ENCODE measurements at regions not wholly inside any gene's neighbourhood (a gene's known extent, or its start where the extent isn't known, plus 50 kb on each side); places are given as distances from the start of the nearest gene placed in this dataset.

DNA sequence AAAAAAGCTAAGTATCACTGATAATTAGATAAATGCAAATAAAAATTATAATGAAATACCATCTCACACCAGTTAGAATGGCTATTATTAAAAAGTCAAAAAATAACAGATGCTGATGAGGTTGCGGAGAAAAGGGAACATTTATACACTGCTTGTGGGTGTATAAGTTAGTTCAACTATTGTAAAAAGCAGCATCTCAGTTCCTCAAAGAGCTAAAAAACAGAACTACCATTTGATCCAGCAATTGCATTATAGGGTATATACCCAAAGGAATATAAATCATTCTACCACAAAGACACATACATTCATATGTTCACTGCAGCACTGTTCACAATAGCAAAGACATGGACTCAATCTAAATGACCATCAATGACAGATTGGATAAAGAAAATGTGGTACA is 120.3 kb upstream of the ZBED5 start:
- TF ChIP-seq, protein P1, sequence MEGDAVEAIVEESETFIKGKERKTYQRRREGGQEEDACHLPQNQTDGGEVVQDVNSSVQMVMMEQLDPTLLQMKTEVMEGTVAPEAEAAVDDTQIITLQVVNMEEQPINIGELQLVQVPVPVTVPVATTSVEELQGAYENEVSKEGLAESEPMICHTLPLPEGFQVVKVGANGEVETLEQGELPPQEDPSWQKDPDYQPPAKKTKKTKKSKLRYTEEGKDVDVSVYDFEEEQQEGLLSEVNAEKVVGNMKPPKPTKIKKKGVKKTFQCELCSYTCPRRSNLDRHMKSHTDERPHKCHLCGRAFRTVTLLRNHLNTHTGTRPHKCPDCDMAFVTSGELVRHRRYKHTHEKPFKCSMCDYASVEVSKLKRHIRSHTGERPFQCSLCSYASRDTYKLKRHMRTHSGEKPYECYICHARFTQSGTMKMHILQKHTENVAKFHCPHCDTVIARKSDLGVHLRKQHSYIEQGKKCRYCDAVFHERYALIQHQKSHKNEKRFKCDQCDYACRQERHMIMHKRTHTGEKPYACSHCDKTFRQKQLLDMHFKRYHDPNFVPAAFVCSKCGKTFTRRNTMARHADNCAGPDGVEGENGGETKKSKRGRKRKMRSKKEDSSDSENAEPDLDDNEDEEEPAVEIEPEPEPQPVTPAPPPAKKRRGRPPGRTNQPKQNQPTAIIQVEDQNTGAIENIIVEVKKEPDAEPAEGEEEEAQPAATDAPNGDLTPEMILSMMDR (conservative IDR thresholded peaks at IDR 0.05): no peak
- TF ChIP-seq EZH2 (IDR thresholded peaks at IDR 0.05; ENCODE audit: low read depth): no peak
